ENCODE measurements at regions not wholly inside any gene's neighbourhood (a gene's known extent, or its start where the extent isn't known, plus 50 kb on each side); places are given as distances from the start of the nearest gene placed in this dataset.

DNA sequence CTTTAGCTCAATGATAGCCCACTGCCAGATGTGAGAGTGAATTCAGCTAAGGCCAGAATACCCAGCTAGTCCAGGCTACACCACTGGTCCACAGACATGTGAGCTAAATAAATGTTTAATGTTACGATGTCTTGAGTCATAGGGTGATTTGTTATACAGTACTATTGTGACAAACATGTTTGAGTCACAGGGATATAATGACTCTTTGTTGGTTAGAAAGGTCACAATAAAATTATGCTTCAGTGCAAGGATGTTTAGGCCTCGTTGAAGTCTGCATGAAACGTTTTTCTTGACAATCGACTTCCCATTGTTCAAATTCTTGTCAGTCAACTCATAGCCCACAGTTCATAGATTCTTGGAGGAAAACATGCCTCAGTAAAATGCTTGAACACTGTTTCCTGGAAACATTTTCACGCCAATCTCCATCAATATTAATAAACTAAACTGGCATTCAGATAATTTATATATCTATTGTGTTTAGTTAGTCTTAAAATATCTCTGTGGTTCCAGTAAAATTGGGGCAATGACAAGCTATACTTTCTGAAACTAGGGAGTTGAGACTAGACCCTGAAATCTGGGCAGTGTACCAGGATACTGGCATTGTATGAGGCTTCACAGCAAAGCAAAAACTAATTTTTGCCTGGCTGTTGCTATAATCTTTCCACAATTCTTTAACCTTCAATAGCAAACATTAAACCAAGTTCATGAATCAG, 650.8 kb upstream of the KIRREL3 start:
- Histone ChIP-seq H3K4me3 (no peak overlapping the region), H3K4me1 (no peaks in the 10 kb centered on the region), H3K27me3 (no peaks in the 10 kb centered on the region), H3K36me3 (no peaks in the 10 kb centered on the region), H3K27ac (no peak overlapping the region), H3K9me3 (no peaks in the 10 kb centered on the region)
- intact Hi-C loops (cut with DNase I; ENCODE audit: low total_unique reads): no loop called here
- DNase-seq: no peak
- no peak for TF ChIP-seq POLR2A (IDR thresholded peaks at IDR 0.05)
- TF ChIP-seq, protein P1, sequence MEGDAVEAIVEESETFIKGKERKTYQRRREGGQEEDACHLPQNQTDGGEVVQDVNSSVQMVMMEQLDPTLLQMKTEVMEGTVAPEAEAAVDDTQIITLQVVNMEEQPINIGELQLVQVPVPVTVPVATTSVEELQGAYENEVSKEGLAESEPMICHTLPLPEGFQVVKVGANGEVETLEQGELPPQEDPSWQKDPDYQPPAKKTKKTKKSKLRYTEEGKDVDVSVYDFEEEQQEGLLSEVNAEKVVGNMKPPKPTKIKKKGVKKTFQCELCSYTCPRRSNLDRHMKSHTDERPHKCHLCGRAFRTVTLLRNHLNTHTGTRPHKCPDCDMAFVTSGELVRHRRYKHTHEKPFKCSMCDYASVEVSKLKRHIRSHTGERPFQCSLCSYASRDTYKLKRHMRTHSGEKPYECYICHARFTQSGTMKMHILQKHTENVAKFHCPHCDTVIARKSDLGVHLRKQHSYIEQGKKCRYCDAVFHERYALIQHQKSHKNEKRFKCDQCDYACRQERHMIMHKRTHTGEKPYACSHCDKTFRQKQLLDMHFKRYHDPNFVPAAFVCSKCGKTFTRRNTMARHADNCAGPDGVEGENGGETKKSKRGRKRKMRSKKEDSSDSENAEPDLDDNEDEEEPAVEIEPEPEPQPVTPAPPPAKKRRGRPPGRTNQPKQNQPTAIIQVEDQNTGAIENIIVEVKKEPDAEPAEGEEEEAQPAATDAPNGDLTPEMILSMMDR (IDR thresholded peaks at IDR 0.05): no peak

- Histone ChIP-seq H3K27ac (no peak overlapping the region), H3K4me1 (no peaks in the 10 kb centered on the region), H3K27me3 (no peaks in the 10 kb centered on the region), H3K4me3 (no peak overlapping the region), H3K36me3 (no peaks in the 10 kb centered on the region), H3K9me3 (no peaks in the 10 kb centered on the region)
- no peak for DNase-seq
- TF ChIP-seq, protein P1 (IDR thresholded peaks at IDR 0.05): no peak
- no peak for TF ChIP-seq POLR2A (IDR thresholded peaks at IDR 0.05)
- intact Hi-C loops (cut with DNase I; ENCODE audit: low total_unique reads): no loop called here
Measured at GRCh38 chr11:127649958-127650357, 649.4 kb upstream of the KIRREL3 start.

- no peaks in the 10 kb centered on the region for H3K27me3 ChIP-seq
- TF ChIP-seq, protein P1 (IDR thresholded peaks at IDR 0.05): no peak
- TF ChIP-seq POLR2A (IDR thresholded peaks at IDR 0.05): no peak
- H3K4me1 ChIP-seq: no peaks in the 10 kb centered on the region
- no peak for DNase-seq
- H3K36me3 ChIP-seq: no peaks in the 10 kb centered on the region
- intact Hi-C loops (cut with DNase I; ENCODE audit: low total_unique reads): no loop called here
- no peak overlapping the region for H3K4me3 ChIP-seq
- H3K27ac ChIP-seq: no peak overlapping the region
- H3K9me3 ChIP-seq: no peaks in the 10 kb centered on the region
Measured at GRCh38 chr11:127649071-127649470, 648.5 kb upstream of the KIRREL3 start.

DNA sequence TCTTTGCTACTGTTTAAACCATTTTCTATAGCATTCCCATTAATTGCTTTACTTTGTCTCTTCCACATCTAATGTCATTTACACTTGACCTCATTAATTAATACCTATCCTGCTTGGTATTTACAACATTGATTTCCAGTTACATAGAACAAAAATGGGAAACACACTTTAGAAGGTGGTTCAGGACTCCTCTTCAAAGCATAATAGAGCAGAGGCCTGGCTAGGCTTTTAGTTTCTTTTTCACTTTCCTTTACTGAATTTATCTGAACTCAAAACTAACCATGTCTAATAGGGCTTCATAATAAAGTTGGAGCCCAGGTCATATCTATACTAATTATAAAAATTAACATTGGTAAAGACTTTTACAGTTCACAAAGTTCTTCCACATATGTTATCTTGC, 648.0 kb upstream of the KIRREL3 start:
- Histone ChIP-seq H3K27ac (no peak overlapping the region), H3K4me1 (no peaks in the 10 kb centered on the region)
- intact Hi-C loops (cut with DNase I; ENCODE audit: low total_unique reads): no loop called here

GRCh38 chr11:127644366-127644765, 643.8 kb upstream of the KIRREL3 start:
- no peaks in the 10 kb centered on the region for H3K27me3 ChIP-seq

More for the DNA sequence above, 648.0 kb upstream of the KIRREL3 start:
- Histone ChIP-seq H3K9me3 (no peaks in the 10 kb centered on the region), H3K36me3 (no peaks in the 10 kb centered on the region), H3K4me3 (no peak overlapping the region), H3K27me3 (no peaks in the 10 kb centered on the region)
- no peak for DNase-seq
- TF ChIP-seq, protein P1 (IDR thresholded peaks at IDR 0.05): no peak
- TF ChIP-seq POLR2A (IDR thresholded peaks at IDR 0.05): no peak

More at GRCh38 chr11:127644366-127644765, 643.8 kb upstream of the KIRREL3 start:
- H3K9me3 ChIP-seq: no peaks in the 10 kb centered on the region
- H3K4me1 ChIP-seq: no peaks in the 10 kb centered on the region
- no peak for DNase-seq
- TF ChIP-seq, protein P1 (IDR thresholded peaks at IDR 0.05): no peak
- no peak for TF ChIP-seq POLR2A (IDR thresholded peaks at IDR 0.05)
- H3K36me3 ChIP-seq: no peaks in the 10 kb centered on the region
- intact Hi-C loops (cut with DNase I; ENCODE audit: low total_unique reads): no loop called here
- H3K4me3 ChIP-seq: no peak overlapping the region
- H3K27ac ChIP-seq: no peak overlapping the region

Data from uterus (tissue), 3 donors.